Left ventricle myocardium inferior (tissue), 1 donor: ENCODE measurements at regions not wholly inside any gene's neighbourhood (a gene's known extent, or its start where the extent isn't known, plus 50 kb on each side); places are given as distances from the start of the nearest gene placed in this dataset.

Experiments used
- DNase-seq: peaks from one replicate; pipeline ENCODE4 v3.0.0-alpha.2; 2020
- H3K27ac ChIP-seq: fragments of 200-600 bp; replicated peaks from 2 replicates; pipeline ENCODE4 v1.8.0; 2021
- H3K27me3 ChIP-seq: fragments of 200-600 bp; 2 replicates; pipeline ENCODE4 v1.8.0; 2021; ENCODE audit warnings: low read depth
- H3K36me3 ChIP-seq: fragments of 200-600 bp; 2 replicates; pipeline ENCODE4 v1.8.0; 2021
- H3K4me1 ChIP-seq: fragments of 200-600 bp; 2 replicates; pipeline ENCODE4 v1.8.0; 2021
- H3K4me3 ChIP-seq: fragments of 200-600 bp; 2 replicates; pipeline ENCODE4 v1.8.0; 2021; ENCODE audit warnings: mild to moderate bottlenecking, moderate library complexity
- H3K9me3 ChIP-seq: fragments of 200-600 bp; replicated peaks from 2 replicates; pipeline ENCODE4 v1.8.0; 2021
- intact Hi-C: fragments of 100-400 bp; cut with micrococcal nuclease; formaldehyde crosslinking; loops from one replicate; pipeline ENCODE4 v1.11.0; 2022
- TF ChIP-seq, protein P1 (sequence below): fragments of 200-600 bp; IDR thresholded peaks from 2 replicates; pipeline ENCODE4 v1.8.0; 2021; ENCODE audit warnings: antibody characterized with exemption, mild to moderate bottlenecking, borderline replicate concordance
- donor health status: DM: no; HTN: yes; CAD: no; lungs with severe emphysema.

- Histone ChIP-seq H3K4me1 (no peaks in the 10 kb centered on the region), H3K36me3 (no peaks in the 10 kb centered on the region), H3K9me3 (no peaks in the 10 kb centered on the region), H3K4me3 (no peak overlapping the region), H3K27me3 (peaks cover 78% of the 10 kb centered on the region), H3K27ac (no peak overlapping the region)
- TF ChIP-seq, protein P1, sequence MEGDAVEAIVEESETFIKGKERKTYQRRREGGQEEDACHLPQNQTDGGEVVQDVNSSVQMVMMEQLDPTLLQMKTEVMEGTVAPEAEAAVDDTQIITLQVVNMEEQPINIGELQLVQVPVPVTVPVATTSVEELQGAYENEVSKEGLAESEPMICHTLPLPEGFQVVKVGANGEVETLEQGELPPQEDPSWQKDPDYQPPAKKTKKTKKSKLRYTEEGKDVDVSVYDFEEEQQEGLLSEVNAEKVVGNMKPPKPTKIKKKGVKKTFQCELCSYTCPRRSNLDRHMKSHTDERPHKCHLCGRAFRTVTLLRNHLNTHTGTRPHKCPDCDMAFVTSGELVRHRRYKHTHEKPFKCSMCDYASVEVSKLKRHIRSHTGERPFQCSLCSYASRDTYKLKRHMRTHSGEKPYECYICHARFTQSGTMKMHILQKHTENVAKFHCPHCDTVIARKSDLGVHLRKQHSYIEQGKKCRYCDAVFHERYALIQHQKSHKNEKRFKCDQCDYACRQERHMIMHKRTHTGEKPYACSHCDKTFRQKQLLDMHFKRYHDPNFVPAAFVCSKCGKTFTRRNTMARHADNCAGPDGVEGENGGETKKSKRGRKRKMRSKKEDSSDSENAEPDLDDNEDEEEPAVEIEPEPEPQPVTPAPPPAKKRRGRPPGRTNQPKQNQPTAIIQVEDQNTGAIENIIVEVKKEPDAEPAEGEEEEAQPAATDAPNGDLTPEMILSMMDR: no peak
- DNase-seq: no peak
- intact Hi-C loops: no loop called here
These were observed 103.9 kb upstream of the TTC34 start for GRCh38 chr1:2905356-2905755.

- Histone ChIP-seq H3K27ac (no peak overlapping the region), H3K9me3 (no peaks in the 10 kb centered on the region), H3K36me3 (no peaks in the 10 kb centered on the region), H3K4me3 (no peak overlapping the region), H3K27me3 (peaks cover 71% of the 10 kb centered on the region), H3K4me1 (no peaks in the 10 kb centered on the region)
- TF ChIP-seq, protein P1: no peak
- DNase-seq: no peak
- intact Hi-C loops: no loop called here
These were observed 104.6 kb upstream of the TTC34 start for GRCh38 chr1:2906085-2906484.

- DNase-seq: no peak
- Histone ChIP-seq H3K9me3 (no peaks in the 10 kb centered on the region), H3K27ac (no peak overlapping the region), H3K4me3 (no peak overlapping the region), H3K36me3 (no peaks in the 10 kb centered on the region), H3K4me1 (no peaks in the 10 kb centered on the region), H3K27me3 (peaks cover 66% of the 10 kb centered on the region)
- intact Hi-C loops: no loop called here
- TF ChIP-seq, protein P1: no peak
These were observed 105.1 kb upstream of the TTC34 start for GRCh38 chr1:2906620-2907019.

DNA sequence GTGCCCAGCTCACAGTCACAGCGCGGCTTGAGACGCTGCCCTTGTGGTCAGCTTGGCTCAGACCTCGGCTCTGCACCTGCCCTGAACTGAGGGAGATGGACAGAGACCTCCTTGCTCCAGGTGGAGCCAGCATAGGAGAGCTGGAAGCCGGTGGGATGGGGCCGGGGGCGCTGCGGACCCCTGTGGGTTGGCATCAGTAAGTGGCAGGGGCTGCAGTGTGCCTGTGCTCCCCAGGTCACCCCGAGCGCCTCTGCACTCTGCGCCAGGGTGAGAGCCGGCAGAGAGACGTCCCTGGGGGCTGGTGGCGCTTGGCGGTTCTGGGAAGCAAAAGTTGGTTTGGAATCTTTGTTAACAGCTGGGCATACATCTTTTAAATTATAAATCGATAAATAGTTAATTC, 105.6 kb upstream of the TTC34 start:
- Histone ChIP-seq H3K4me1 (no peaks in the 10 kb centered on the region), H3K27ac (no peak overlapping the region), H3K9me3 (no peaks in the 10 kb centered on the region), H3K4me3 (no peak overlapping the region), H3K27me3 (peaks cover 61% of the 10 kb centered on the region), H3K36me3 (no peaks in the 10 kb centered on the region)
- DNase-seq: no peak
- intact Hi-C loops: no loop called here
- TF ChIP-seq, protein P1: no peak

GRCh38 chr1:2908081-2908480, 106.6 kb upstream of the TTC34 start:
- intact Hi-C loops: no loop called here
- Histone ChIP-seq H3K4me3 (no peak overlapping the region), H3K27me3 (peaks cover 67% of the 10 kb centered on the region), H3K9me3 (no peaks in the 10 kb centered on the region), H3K36me3 (no peaks in the 10 kb centered on the region), H3K4me1 (no peaks in the 10 kb centered on the region), H3K27ac (no peak overlapping the region)
- TF ChIP-seq, protein P1: no peak
- DNase-seq: no peak

DNA sequence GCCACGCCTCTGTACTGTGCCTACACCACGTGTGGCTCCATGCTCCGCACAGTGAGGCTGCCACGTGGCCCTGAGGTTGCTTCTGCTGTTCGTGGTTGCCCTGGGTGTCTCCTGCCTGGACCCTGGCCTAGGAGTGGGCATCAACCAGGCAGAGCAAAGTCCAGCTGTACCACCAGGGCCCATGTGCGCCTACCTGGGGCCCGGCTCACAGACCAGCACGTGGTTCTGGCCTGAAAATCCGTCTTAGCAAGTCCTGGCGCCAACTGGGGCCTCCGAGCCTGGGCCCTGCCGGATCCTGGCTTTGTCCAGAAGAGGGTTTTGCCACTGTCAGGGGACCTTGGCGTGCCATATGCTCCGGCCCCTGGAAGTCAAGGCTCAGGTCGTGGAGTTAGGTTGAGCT, 107.1 kb upstream of the TTC34 start:
- Histone ChIP-seq H3K4me1 (no peaks in the 10 kb centered on the region), H3K4me3 (no peak overlapping the region), H3K9me3 (no peaks in the 10 kb centered on the region), H3K36me3 (no peaks in the 10 kb centered on the region), H3K27ac (no peak overlapping the region), H3K27me3 (peaks cover 65% of the 10 kb centered on the region)
- intact Hi-C loops: no loop called here
- no peak for DNase-seq
- TF ChIP-seq, protein P1: no peak
